Upper lobe of right lung (tissue), 1 donor: ENCODE measurements at regions not wholly inside any gene's neighbourhood (a gene's known extent, or its start where the extent isn't known, plus 50 kb on each side); places are given as distances from the start of the nearest gene placed in this dataset.

Experiments used
- ATAC-seq: fragments of 200-7000 bp; cut with Tn5 transposase; one replicate; pipeline ENCODE4 v1.9.1; 2020; ENCODE audit warnings: mild to moderate bottlenecking, moderate library complexity
- DNase-seq: peaks from one replicate; pipeline ENCODE4 v3.0.0-alpha.2; 2020
- H3K27ac ChIP-seq: fragments of 200-600 bp; one replicate; pipeline ENCODE4 v1.8.0; 2022
- H3K27me3 ChIP-seq: fragments of 200-600 bp; one replicate; pipeline ENCODE4 v1.8.0; 2022; ENCODE audit warnings: mild to moderate bottlenecking
- H3K36me3 ChIP-seq: fragments of 200-600 bp; one replicate; pipeline ENCODE4 v1.8.0; 2022
- H3K4me1 ChIP-seq: fragments of 200-600 bp; one replicate; pipeline ENCODE4 v1.8.0; 2022
- H3K4me3 ChIP-seq: fragments of 200-600 bp; one replicate; pipeline ENCODE4 v1.8.0; 2022; ENCODE audit warnings: mild to moderate bottlenecking
- H3K9me3 ChIP-seq: fragments of 200-600 bp; one replicate; pipeline ENCODE4 v1.8.0; 2022
- intact Hi-C: fragments of 100-400 bp; cut with DNase I; formaldehyde crosslinking; loops from one replicate; pipeline ENCODE4 v1.11.0; 2022
- TF ChIP-seq, protein P1 (sequence below): fragments of 200-600 bp; IDR thresholded peaks from one replicate; pipeline ENCODE4 v1.8.0; 2022; ENCODE audit warnings: antibody characterized with exemption
- donor health status: DM: no; HTN: yes; CAD: no; lungs with severe emphysema.

GRCh38 chr11:56887940-56888339 is 100.8 kb upstream of the OR5AK2 start:
- Histone ChIP-seq H3K9me3 (no peaks in the 10 kb centered on the region), H3K36me3 (no peaks in the 10 kb centered on the region), H3K27ac (no peak overlapping the region), H3K27me3 (no peaks in the 10 kb centered on the region), H3K4me1 (no peaks in the 10 kb centered on the region), H3K4me3 (no peak overlapping the region)
- DNase-seq, result no peak
- TF ChIP-seq, protein P1, sequence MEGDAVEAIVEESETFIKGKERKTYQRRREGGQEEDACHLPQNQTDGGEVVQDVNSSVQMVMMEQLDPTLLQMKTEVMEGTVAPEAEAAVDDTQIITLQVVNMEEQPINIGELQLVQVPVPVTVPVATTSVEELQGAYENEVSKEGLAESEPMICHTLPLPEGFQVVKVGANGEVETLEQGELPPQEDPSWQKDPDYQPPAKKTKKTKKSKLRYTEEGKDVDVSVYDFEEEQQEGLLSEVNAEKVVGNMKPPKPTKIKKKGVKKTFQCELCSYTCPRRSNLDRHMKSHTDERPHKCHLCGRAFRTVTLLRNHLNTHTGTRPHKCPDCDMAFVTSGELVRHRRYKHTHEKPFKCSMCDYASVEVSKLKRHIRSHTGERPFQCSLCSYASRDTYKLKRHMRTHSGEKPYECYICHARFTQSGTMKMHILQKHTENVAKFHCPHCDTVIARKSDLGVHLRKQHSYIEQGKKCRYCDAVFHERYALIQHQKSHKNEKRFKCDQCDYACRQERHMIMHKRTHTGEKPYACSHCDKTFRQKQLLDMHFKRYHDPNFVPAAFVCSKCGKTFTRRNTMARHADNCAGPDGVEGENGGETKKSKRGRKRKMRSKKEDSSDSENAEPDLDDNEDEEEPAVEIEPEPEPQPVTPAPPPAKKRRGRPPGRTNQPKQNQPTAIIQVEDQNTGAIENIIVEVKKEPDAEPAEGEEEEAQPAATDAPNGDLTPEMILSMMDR, result no peak
- intact Hi-C loops, result no loop called here
- ATAC-seq, result no peak

- TF ChIP-seq, protein P1, result no peak
- no peaks in the 10 kb centered on the region for H3K27me3 ChIP-seq
- ATAC-seq (no peak), DNase-seq (no peak)
- intact Hi-C loops, result no loop called here
- no peak overlapping the region for H3K27ac ChIP-seq
- H3K4me1 ChIP-seq, result no peaks in the 10 kb centered on the region
- no peaks in the 10 kb centered on the region for H3K36me3 ChIP-seq
- no peak overlapping the region for H3K4me3 ChIP-seq
- H3K9me3 ChIP-seq, result no peaks in the 10 kb centered on the region
Measured at GRCh38 chr11:56886455-56886854, 102.3 kb upstream of the OR5AK2 start.

DNA sequence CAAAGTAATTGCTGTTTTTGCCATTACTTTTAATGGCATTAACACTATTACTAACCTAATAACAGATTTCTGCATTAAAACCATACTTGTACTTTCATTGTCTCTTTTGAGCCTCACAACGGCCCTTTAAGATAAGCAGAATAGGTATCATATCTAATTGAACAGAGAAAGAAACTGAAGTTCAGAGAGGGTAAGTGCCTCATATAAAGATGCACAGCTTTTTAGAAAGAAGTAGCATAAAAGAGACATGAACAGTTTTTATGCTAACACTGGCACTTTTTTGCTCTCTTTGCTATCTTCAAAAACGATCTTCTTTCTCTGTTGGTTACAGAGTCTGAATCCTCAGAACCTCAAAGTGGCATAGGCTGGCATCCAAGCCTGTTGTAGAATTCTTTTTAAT is 102.9 kb upstream of the OR5AK2 start:
- Histone ChIP-seq H3K27me3 (no peaks in the 10 kb centered on the region), H3K27ac (no peak overlapping the region), H3K9me3 (no peaks in the 10 kb centered on the region), H3K4me1 (no peaks in the 10 kb centered on the region), H3K4me3 (no peak overlapping the region), H3K36me3 (no peaks in the 10 kb centered on the region)
- ATAC-seq, result no peak
- DNase-seq, result no peak
- TF ChIP-seq, protein P1, result no peak
- intact Hi-C loops, result no loop called here

GRCh38 chr11:56885177-56885576 is 103.5 kb upstream of the OR5AK2 start:
- no peaks in the 10 kb centered on the region for H3K9me3 ChIP-seq
- no peaks in the 10 kb centered on the region for H3K4me1 ChIP-seq
- ATAC-seq (peak; percentile 94), DNase-seq (peak; percentile 64)
- no peak overlapping the region for H3K4me3 ChIP-seq
- H3K36me3 ChIP-seq, result no peaks in the 10 kb centered on the region
- no peaks in the 10 kb centered on the region for H3K27me3 ChIP-seq
- intact Hi-C loops, result no loop called here
- peak overlapping the region; percentile 33 for H3K27ac ChIP-seq
- TF ChIP-seq, protein P1, result no peak

DNA sequence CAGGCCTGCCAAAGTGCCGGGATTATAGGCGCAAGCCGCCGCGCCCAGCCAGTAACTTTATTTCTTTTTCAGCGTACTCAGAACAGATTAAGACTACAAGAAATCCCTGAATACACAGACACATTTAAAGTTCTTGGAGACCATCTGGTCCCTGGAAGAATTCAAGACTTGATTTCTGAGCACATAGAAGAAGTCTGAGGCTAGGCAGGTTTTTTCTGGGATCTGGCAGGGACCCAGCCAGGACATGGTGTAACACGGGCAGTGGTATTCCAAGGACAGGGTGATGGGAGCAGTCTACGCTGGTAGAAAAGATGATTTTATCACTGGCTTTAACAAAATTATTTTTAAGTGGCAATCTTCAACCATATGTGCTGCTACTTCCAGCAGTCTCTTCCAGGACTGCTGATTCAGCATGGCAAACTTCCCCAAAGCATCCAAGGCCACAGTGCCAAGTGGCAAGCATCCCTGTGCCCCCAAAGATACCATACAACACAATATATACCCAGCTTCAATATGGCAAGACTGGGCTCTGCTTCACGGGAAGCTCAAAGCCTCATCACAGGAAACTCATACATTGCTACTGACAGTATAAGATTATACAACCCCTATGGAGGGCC is 105.2 kb upstream of the OR5AK2 start:
- intact Hi-C loops, result no loop called here
- Histone ChIP-seq H3K4me1 (no peaks in the 10 kb centered on the region), H3K9me3 (no peaks in the 10 kb centered on the region), H3K27ac (no peak overlapping the region), H3K4me3 (no peak overlapping the region), H3K36me3 (no peaks in the 10 kb centered on the region), H3K27me3 (no peaks in the 10 kb centered on the region)
- TF ChIP-seq, protein P1, result no peak
- DNase-seq, result no peak
- ATAC-seq, result no peak
